ENCODE measurements at regions not wholly inside any gene's neighbourhood (a gene's known extent, or its start where the extent isn't known, plus 50 kb on each side); places are given as distances from the start of the nearest gene placed in this dataset.

DNA sequence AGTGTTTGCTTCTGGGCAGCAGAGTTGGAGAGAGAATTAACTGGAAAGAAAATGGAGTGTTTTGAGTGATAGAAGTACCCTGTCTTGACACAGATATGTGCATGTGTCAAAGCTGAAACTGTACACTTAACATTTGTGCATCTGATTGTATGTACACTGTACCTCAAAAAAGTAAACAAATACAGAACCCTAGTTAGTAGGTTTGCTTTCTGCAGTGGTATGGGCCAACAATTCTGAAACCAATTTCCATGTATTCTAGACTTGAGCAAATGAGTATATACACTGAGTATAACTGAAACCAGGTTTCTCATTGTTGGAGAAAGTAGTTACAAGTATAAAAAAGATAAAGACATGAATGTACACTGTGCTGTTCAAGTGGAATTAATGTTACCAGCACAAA lies 52.4 kb downstream of the ELAPOR2 start:
- TF ChIP-seq, protein P1, sequence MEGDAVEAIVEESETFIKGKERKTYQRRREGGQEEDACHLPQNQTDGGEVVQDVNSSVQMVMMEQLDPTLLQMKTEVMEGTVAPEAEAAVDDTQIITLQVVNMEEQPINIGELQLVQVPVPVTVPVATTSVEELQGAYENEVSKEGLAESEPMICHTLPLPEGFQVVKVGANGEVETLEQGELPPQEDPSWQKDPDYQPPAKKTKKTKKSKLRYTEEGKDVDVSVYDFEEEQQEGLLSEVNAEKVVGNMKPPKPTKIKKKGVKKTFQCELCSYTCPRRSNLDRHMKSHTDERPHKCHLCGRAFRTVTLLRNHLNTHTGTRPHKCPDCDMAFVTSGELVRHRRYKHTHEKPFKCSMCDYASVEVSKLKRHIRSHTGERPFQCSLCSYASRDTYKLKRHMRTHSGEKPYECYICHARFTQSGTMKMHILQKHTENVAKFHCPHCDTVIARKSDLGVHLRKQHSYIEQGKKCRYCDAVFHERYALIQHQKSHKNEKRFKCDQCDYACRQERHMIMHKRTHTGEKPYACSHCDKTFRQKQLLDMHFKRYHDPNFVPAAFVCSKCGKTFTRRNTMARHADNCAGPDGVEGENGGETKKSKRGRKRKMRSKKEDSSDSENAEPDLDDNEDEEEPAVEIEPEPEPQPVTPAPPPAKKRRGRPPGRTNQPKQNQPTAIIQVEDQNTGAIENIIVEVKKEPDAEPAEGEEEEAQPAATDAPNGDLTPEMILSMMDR (IDR thresholded peaks at IDR 0.05), result no peak

DNA sequence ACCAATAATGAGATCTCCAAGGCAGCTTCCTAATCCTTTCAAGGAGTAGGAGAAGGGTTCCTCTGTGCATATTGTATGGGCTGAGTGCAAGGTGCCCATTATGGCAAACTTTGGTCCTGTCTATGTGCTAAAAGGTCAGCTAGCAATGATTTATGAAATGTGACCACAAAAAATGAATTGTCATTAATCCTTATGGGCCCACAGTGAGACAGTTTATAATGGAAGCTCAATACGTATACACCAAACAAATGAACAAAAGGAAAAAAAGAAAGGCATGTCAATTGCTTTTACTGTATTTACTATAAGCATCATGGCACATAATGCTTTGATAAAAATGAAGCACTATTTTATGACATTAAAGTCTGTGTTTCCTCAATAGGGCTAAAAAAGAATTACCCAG lies 54.5 kb downstream of the ELAPOR2 start:
- TF ChIP-seq, protein P1 (IDR thresholded peaks at IDR 0.05), result no peak

DNA sequence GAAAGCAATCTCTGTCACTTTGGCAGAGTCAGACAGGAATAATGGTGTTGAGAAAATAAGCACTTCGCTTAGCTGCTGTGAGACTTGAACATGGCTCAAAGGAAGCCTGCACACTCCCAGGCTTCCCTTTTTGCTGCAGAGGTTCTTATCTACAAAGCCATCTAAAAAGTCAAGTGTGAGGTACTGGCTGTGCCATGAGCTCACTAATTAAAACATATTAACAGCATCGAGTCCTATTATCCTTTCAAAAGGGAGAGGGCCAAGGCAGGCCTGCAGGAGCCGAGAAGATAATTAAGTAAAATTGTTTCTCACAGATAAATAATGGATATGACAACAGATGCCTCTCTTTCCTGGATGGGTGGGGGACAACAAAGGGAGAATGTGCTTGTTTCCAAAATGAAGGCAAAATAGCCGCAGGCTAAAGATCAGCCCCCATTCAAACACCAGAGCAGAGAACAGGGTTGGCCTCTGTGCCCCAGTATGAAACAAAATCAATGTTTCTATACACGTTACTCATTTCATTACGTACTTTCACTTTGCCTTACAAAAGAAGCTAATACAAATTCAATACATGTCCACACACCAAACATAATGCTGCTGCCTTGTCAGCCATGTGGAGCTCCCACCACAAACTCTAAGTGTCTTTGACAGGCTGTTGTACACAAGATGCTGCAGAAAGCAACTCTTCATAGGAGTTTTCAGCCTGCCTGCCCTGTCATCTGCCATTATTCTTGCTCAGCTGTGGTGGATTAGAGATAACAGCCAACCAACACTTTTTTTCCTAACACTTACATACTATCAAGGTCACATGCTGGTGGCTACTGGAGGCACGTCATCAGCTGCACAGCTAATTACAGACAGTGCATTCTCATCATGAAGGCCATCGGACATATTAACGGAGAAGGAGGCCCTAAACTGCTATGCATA lies 55.3 kb downstream of the ELAPOR2 start:
- TF ChIP-seq, protein P1 (IDR thresholded peaks at IDR 0.05), result no peak

DNA sequence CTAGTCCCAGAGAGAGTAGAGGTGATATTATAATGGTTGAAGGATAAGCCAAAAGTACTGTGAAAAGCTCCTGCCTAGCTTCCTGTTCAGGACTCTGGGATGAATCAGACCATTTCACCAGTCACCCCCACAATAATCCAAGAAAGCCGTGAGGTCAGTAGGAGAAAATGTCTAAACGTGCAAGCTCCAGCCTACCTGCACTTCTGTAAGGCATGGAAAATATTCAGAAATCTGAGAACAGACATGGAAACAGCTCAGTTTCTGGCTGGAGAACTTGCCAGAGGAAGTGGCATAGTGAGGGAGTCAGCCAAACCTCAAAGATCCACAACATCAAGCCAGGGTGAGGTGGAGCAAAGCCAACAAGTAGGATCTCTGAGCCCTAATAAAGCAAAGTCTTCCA lies 58.2 kb downstream of the ELAPOR2 start:
- TF ChIP-seq, protein P1 (IDR thresholded peaks at IDR 0.05), result no peak

DNA sequence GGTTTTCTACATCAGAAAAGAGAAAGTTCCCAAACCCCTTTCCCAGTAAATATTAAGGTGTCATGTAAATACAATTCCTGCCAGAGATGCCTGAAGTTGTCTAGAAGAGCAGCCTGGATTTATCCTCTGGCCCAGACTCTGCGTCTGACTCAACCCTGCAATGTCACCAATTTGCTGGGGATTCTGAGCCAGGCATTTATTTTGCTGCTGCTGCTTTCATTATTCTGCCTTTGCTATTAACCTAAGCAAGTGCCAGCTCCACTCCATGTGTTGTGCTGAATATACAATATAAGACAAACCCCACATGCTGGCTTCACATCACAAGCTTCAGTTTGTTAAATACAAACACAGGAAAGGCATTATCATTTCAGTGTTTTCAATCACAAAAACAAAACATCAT lies 59.1 kb downstream of the ELAPOR2 start:
- TF ChIP-seq, protein P1 (IDR thresholded peaks at IDR 0.05), result no peak

DNA sequence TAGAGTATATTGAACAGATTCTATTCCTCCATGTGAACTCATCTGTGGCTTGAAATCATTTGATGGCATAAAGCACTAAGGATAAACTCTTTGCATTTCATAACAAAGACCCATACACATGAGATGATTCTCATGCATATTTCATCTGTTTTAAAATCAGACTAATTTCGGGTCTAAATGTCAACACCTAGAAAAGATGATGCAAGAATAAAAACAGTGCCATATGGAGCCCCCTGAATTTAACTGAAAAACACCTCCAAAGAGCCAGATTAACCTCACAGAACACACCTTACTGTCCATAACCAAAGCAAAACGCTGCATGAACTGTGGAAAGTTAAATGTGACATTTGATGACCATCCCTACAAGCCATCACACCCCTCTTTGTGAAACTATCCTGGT lies 59.7 kb downstream of the ELAPOR2 start:
- TF ChIP-seq, protein P1 (IDR thresholded peaks at IDR 0.05), result no peak

DNA sequence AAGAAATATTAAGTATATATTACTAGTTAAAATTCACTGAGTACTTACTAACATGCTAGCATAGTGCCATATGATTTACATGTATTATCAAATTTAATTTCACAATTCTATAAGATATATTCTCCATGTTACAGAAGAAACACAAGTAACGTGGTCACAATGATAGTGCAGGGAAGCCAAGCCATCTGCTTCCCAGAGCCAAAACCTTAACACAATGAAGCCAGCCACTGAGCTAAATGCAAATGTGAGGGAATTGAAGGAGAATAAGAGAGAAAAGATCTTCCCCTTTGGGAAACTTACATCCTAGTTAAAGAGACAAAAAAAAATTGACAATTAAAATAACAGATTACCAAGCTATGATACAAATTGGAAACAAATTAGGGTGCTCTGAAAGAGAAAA lies 63.6 kb downstream of the ELAPOR2 start:
- TF ChIP-seq, protein P1 (IDR thresholded peaks at IDR 0.05), result no peak

Data from LNCAP (cell line).